Activated T-cell treated with anti-CD3 and anti-CD28 coated beads for 4 hours (primary cell): ENCODE measurements at regions not wholly inside any gene's neighbourhood (a gene's known extent, or its start where the extent isn't known, plus 50 kb on each side); places are given as distances from the start of the nearest gene placed in this dataset.

Experiments
- DNase-seq: peaks from one replicate; pipeline ENCODE4 v3.0.0-alpha.2; 2020

- no peak for DNase-seq
Measured at GRCh38 chr4:89416960-89417359, 109.4 kb upstream of the GPRIN3 start.

- DNase-seq = no peak
Measured at GRCh38 chr4:89413518-89413917, 105.9 kb upstream of the GPRIN3 start.

- no peak for DNase-seq
Measured at GRCh38 chr4:89411539-89412309, 104.1 kb upstream of the GPRIN3 start.

- DNase-seq = no peak
Measured at GRCh38 chr4:89410687-89411086, 103.1 kb upstream of the GPRIN3 start.

GRCh38 chr4:89404530-89404929 lies 96.9 kb upstream of the GPRIN3 start:
- DNase-seq = no peak

- no peak for DNase-seq
Measured at GRCh38 chr4:89403826-89404225, 96.2 kb upstream of the GPRIN3 start.

GRCh38 chr4:89400287-89401035 lies 92.9 kb upstream of the GPRIN3 start:
- no peak for DNase-seq

GRCh38 chr4:89398644-89399043 lies 91.0 kb upstream of the GPRIN3 start:
- no peak for DNase-seq

- no peak for DNase-seq
Measured at GRCh38 chr4:89398146-89398545, 90.5 kb upstream of the GPRIN3 start.

GRCh38 chr4:89397441-89397840 lies 89.8 kb upstream of the GPRIN3 start:
- DNase-seq = no peak

GRCh38 chr4:89382439-89382838 lies 74.8 kb upstream of the GPRIN3 start:
- no peak for DNase-seq

- DNase-seq = no peak
Measured at GRCh38 chr4:89380980-89381379, 73.4 kb upstream of the GPRIN3 start.

- no peak for DNase-seq
Measured at GRCh38 chr4:89379511-89380044, 72.0 kb upstream of the GPRIN3 start.

GRCh38 chr4:89373394-89373793 lies 65.8 kb upstream of the GPRIN3 start:
- DNase-seq = no peak

GRCh38 chr4:89371614-89372013 lies 64.0 kb upstream of the GPRIN3 start:
- no peak for DNase-seq

- DNase-seq = no peak
Measured at GRCh38 chr4:89369581-89369980, 62.0 kb upstream of the GPRIN3 start.

GRCh38 chr4:89368861-89369260 lies 61.3 kb upstream of the GPRIN3 start:
- no peak for DNase-seq

GRCh38 chr4:89365776-89366175 lies 58.2 kb upstream of the GPRIN3 start:
- no peak for DNase-seq

- DNase-seq = no peak
Measured at GRCh38 chr4:89365375-89365774, 57.8 kb upstream of the GPRIN3 start.

- no peak for DNase-seq
Measured at GRCh38 chr4:89364541-89364940, 56.9 kb upstream of the GPRIN3 start.

GRCh38 chr4:89363786-89364185 lies 56.2 kb upstream of the GPRIN3 start:
- DNase-seq = no peak

GRCh38 chr4:89358935-89359638 lies 51.5 kb upstream of the GPRIN3 start:
- DNase-seq = no peak

- DNase-seq = no peak
Measured at GRCh38 chr4:89357787-89358186, 50.2 kb upstream of the GPRIN3 start.
